ENCODE measurements at regions not wholly inside any gene's neighbourhood (a gene's known extent, or its start where the extent isn't known, plus 50 kb on each side); places are given as distances from the start of the nearest gene placed in this dataset.
"Not testable (repeated sequence)": the region's sequence is repeated elsewhere in the genome, so short reads cannot be mapped to it uniquely, and the experiment has no call there.

DNA sequence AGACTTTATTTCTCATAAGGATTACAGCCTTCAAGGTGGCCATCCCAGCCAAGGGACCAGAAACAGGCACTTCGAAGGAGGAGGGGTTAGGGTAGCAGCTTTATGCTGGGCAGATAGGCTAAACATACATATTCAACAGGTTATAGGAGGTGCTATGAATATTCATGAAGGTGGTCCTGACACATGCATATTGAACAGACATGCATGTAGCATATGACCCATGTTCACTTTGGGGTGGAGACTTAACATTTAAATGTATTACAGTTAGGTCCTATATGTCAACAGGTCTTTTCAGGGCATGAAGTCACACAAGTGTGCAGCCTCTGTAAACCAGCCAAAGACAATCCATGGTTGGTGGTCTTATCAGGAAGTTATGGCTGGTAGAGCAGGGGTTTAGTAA, 133.2 kb downstream of the KCNJ12 start:
- TF ChIP-seq, protein P1, sequence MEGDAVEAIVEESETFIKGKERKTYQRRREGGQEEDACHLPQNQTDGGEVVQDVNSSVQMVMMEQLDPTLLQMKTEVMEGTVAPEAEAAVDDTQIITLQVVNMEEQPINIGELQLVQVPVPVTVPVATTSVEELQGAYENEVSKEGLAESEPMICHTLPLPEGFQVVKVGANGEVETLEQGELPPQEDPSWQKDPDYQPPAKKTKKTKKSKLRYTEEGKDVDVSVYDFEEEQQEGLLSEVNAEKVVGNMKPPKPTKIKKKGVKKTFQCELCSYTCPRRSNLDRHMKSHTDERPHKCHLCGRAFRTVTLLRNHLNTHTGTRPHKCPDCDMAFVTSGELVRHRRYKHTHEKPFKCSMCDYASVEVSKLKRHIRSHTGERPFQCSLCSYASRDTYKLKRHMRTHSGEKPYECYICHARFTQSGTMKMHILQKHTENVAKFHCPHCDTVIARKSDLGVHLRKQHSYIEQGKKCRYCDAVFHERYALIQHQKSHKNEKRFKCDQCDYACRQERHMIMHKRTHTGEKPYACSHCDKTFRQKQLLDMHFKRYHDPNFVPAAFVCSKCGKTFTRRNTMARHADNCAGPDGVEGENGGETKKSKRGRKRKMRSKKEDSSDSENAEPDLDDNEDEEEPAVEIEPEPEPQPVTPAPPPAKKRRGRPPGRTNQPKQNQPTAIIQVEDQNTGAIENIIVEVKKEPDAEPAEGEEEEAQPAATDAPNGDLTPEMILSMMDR (conservative IDR thresholded peaks at IDR 0.05 in 1 of 2, IDR thresholded peaks at IDR 0.05 in 1 of 2; ENCODE audit: extremely low read depth in 1 of 2, insufficient read depth in 1 of 2, low read depth in 1 of 2, low read length in 2 of 2) = not testable (repeated sequence)
- TF ChIP-seq EZH2 (IDR thresholded peaks at IDR 0.05; ENCODE audit: borderline replicate concordance, low read length) = not testable (repeated sequence)

Measured in mammary epithelial cell (primary cell).